Lower leg skin (tissue), 4 donors: ENCODE measurements at regions not wholly inside any gene's neighbourhood (a gene's known extent, or its start where the extent isn't known, plus 50 kb on each side); places are given as distances from the start of the nearest gene placed in this dataset.

Experiments
- DNase-seq, 2 donors: peaks; one replicate each; pipeline ENCODE4 v3.0.0-alpha.2; 2019; ENCODE audit warnings: low spot score in 2 of 2
- H3K4me3 ChIP-seq: fragments of 200-600 bp; sonication (generic); 2 replicates; pipeline ENCODE4 v1.5.1; 2017; ENCODE audit warnings: mild to moderate bottlenecking, low read depth; ENCODE audit not compliant: poor library complexity, severe bottlenecking
- POLR2A ChIP-seq, 2 donors: fragments of 450-650 bp; IDR thresholded peaks; one replicate each; pipeline ENCODE4 v1.6.1; 2016 to 2017; ENCODE audit warnings: antibody characterized with exemption in 2 of 2, mild to moderate bottlenecking in 1 of 2, moderate library complexity in 1 of 2
- WGBS, 2 donors: methylation state at CpG; one replicate each; pipeline ENCODE4 v1.1.5; 2018; 5-methylcytosine and 5-hydroxymethylcytosine counted together
- intact Hi-C: fragments of 100-400 bp; cut with DNase I; formaldehyde crosslinking; loops from one replicate; pipeline ENCODE4 v1.15.0; 2023; ENCODE audit warnings: low total_unique reads
- TF ChIP-seq, protein P1 (sequence below), 3 donors: fragments of 450-650 bp; IDR thresholded peaks; one replicate each; pipeline ENCODE4 v1.5.1; 2016; ENCODE audit warnings: antibody characterized with exemption in 3 of 3, mild to moderate bottlenecking in 3 of 3, moderate library complexity in 2 of 3

DNA sequence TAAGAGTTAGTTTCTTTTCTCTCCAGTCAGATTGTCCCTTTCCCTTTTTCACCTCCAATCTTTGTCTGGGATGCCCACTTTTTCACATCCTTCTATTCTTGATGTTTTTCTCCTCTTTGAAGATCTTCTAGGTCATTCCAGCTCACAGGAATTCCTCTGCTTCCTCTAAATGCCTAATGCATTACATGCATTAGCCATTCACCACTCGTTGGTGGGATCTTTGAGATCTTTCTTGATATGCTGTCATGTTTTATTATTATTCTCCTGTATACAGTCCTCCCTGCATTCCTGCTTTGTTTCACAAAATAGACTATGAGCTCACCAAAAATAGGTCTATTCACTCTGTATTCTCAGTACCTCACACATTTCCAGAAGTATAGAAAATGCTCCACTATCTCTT lies 129.0 kb downstream of the LYPLAL1 start:
- no peak for DNase-seq
- TF ChIP-seq POLR2A (IDR thresholded peaks at IDR 0.05), result no peak
- 75 to 86% methylated on average over 1 of the region's 1 CpG for WGBS, 2 donors
- no peak overlapping the region for H3K4me3 ChIP-seq
- intact Hi-C loops, result no loop called here

DNA sequence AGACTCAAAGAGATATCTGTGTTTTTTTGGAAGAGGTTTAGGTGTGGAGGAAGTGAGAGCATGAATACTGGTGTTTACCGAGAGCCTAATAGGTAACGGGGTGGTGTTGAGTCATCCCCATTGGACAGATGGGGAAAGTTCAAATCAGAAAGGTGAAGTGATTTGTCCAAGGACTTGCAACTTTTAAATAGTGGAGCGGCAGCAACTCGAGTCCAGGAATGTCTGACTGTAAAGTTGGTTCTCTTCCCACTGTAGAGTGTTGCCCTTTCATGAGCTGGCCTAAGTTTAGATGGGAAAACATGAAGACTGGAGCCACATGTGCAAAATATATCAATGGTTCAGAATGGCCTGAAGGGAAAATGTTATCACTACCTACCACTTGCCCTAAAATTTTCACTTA lies 125.7 kb downstream of the LYPLAL1 start:
- intact Hi-C loops, result no loop called here
- 77 to 82% methylated on average over 4 of the region's 4 CpGs for WGBS, 2 donors
- TF ChIP-seq, protein P1, sequence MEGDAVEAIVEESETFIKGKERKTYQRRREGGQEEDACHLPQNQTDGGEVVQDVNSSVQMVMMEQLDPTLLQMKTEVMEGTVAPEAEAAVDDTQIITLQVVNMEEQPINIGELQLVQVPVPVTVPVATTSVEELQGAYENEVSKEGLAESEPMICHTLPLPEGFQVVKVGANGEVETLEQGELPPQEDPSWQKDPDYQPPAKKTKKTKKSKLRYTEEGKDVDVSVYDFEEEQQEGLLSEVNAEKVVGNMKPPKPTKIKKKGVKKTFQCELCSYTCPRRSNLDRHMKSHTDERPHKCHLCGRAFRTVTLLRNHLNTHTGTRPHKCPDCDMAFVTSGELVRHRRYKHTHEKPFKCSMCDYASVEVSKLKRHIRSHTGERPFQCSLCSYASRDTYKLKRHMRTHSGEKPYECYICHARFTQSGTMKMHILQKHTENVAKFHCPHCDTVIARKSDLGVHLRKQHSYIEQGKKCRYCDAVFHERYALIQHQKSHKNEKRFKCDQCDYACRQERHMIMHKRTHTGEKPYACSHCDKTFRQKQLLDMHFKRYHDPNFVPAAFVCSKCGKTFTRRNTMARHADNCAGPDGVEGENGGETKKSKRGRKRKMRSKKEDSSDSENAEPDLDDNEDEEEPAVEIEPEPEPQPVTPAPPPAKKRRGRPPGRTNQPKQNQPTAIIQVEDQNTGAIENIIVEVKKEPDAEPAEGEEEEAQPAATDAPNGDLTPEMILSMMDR (IDR thresholded peaks at IDR 0.05), result no peak
- no peak for TF ChIP-seq POLR2A (IDR thresholded peaks at IDR 0.05)

DNA sequence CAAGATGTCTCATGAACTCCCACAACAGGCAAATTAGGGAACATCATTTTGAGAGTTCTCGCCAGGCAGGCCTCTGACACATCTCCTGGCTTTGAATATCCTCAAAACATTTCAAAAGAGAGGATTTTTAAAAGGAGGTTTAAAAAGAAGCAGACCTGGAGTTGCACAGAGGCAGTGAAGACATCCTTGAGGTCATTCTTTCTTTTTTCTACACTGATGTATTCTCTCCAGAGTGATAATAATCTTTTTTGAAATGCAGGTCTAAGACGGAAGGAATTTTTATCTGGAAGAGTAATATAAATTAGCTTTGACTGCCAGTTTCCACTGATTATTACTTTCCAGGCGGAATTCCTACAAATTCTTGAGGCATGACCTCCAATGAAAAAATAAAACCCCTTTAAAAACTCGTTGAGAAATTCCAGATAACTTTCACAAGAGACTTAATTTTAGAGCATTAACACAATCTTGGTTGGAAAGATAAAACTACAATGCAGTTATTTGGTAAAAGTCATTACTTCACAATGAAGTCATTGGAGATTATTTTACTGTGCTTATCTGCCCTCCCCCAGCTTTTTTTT lies 125.0 kb downstream of the LYPLAL1 start:
- TF ChIP-seq POLR2A (IDR thresholded peaks at IDR 0.05), result no peak
- TF ChIP-seq, protein P1 (IDR thresholded peaks at IDR 0.05), result no peak
- intact Hi-C loops, result no loop called here
- no peak for DNase-seq
- H3K4me3 ChIP-seq, result no peak overlapping the region
- WGBS, 2 donors, result 49 to 56% methylated on average over 4 of the region's 4 CpGs

More for the DNA sequence above, 125.7 kb downstream of the LYPLAL1 start:
- H3K4me3 ChIP-seq, result no peak overlapping the region
- no peak for DNase-seq

DNA sequence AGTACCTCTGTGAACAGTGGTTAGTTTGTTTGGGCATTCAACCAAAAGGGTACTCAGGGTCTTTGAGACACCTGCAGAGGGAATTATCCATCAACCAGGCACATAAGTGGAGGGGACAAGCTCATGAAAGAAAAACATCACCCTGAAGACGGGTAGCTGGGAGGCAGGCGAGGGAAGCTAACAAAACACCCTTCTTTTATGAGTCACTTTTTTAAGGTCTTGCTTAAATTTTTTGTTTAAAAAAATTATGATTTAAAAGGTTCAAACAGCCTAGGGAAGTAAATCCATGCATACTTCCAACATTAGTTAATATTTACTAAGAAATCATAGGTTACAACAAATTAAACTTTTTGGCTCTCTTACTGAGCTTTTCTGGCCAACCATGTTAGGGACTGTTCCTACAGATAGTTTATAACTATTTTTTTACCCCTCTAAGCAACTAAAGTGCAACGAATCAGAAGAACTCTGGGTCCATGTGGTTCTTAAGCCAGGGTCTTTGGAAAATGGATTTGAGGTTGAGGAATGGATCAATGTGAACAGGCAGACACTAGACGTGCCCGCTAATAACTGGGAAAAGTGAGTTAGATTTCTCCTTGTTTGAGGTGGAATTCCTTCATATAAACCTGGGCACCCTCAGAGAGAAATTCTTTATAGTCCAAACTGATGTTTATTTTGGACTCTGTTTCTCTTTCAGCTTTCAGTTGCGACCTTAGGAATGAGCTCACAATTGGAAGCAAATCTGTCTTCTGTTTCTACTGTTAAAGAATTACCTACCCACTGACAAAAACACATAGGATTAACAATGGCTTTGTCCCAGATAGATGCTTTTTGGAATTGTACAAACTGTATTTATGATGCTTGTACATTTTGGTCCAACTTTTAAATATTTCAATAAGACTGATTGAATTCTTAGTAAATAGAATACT lies 123.0 kb downstream of the LYPLAL1 start:
- TF ChIP-seq, protein P1 (IDR thresholded peaks at IDR 0.05), result no peak
- TF ChIP-seq POLR2A (IDR thresholded peaks at IDR 0.05), result no peak
- intact Hi-C loops, result no loop called here
- 68 to 76% methylated on average over 6 of the region's 6 CpGs for WGBS, 2 donors
- no peak for DNase-seq
- no peak overlapping the region for H3K4me3 ChIP-seq

DNA sequence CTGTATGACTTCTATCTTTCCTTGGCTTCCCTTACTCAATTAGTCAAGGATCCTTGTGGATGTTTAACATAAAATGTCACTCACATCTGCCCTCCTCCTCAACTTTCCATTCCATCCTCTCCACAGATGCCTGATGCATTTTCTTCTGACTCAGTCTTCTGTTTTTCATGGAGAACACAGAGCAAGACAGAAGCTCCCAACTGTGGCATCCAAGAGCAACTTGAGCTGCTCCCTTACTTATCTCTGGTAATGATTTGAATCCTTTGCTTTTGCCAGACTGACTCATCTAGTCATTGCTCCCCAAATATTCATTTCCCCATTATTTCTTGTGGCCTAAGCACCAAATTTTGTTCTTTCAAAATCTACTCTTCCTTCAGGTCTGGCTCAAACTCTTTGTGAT lies 120.6 kb downstream of the LYPLAL1 start:
- TF ChIP-seq, protein P1 (IDR thresholded peaks at IDR 0.05), result no peak
- TF ChIP-seq POLR2A (IDR thresholded peaks at IDR 0.05), result no peak
- no peak overlapping the region for H3K4me3 ChIP-seq
- DNase-seq, result no peak
- intact Hi-C loops, result no loop called here

DNA sequence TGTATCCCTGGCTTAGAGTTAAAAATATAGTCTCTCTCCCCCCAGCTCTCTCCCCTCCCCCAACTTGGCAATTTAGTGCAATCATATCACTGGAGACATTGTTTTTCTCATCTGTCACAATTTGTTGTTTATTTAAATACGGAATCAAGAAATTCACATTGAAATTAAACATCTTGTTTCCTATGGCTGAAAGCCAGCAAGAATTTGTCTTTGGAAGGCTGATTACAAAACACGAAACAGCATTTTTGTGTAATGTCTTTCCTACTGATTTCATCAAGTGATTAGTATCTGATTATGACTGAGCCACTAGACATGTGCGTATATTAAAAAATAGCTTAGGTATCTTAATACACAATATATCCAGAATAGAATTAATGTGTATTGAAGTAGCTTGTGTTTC lies 119.7 kb downstream of the LYPLAL1 start:
- TF ChIP-seq, protein P1 (IDR thresholded peaks at IDR 0.05), result no peak
- TF ChIP-seq POLR2A (IDR thresholded peaks at IDR 0.05), result no peak
- intact Hi-C loops, result no loop called here
- WGBS, 2 donors, result 69 to 70% methylated on average over 3 of the region's 3 CpGs
- no peak overlapping the region for H3K4me3 ChIP-seq
- DNase-seq, result no peak
